H1 (cell line): ENCODE measurements at regions not wholly inside any gene's neighbourhood (a gene's known extent, or its start where the extent isn't known, plus 50 kb on each side); places are given as distances from the start of the nearest gene placed in this dataset.

Experiments used
- CHD2 ChIP-seq: IDR thresholded peaks from 2 replicates; pipeline ENCODE4 v1.6.1; 2012; ENCODE audit warnings: low read length, improper control_type of control experiment
- SIN3A ChIP-seq, 2 experiments: IDR thresholded peaks in 1 of 2; conservative IDR thresholded peaks in 1 of 2; 2 replicates each; pipeline ENCODE4 v1.6.1; 2011 to 2012; ENCODE audit warnings: low read length in 2 of 2, improper control_type of control experiment in 1 of 2, low read depth in 1 of 2, mild to moderate bottlenecking in 1 of 2
- YY1 ChIP-seq: IDR thresholded peaks from 2 replicates; pipeline ENCODE4 v1.6.1; 2011; ENCODE audit warnings: low read depth, mild to moderate bottlenecking, low read length

- TF ChIP-seq CHD2 (no peak), SIN3A (conservative IDR thresholded peaks at IDR 0.05 in 1 of 2, IDR thresholded peaks at IDR 0.05 in 1 of 2; ENCODE audit: low read depth in 1 of 2, low read length in 2 of 2) (no peak), YY1 (no peak)
- TF ChIP-seq, all 59 proteins: peak for 0
Measured at GRCh38 chr6:72476646-72477045, 145.2 kb upstream of the KCNQ5 start (continued).
